Brain pericyte (primary cell): ENCODE measurements at regions not wholly inside any gene's neighbourhood (a gene's known extent, or its start where the extent isn't known, plus 50 kb on each side); places are given as distances from the start of the nearest gene placed in this dataset.
"Not testable (repeated sequence)": the region's sequence is repeated elsewhere in the genome, so short reads cannot be mapped to it uniquely, and the experiment has no call there.

Experiments
- DNase-seq: peaks from one replicate; pipeline ENCODE4 v3.0.0-alpha.2; 2012; ENCODE audit warnings: low read depth, low spot score

GRCh38 chr12:67900418-67900817 lies 88.8 kb upstream of the IFNG-AS1 start:
- not testable (repeated sequence) for DNase-seq

GRCh38 chr12:67909091-67909531 lies 80.1 kb upstream of the IFNG-AS1 start:
- no peak for DNase-seq

DNA sequence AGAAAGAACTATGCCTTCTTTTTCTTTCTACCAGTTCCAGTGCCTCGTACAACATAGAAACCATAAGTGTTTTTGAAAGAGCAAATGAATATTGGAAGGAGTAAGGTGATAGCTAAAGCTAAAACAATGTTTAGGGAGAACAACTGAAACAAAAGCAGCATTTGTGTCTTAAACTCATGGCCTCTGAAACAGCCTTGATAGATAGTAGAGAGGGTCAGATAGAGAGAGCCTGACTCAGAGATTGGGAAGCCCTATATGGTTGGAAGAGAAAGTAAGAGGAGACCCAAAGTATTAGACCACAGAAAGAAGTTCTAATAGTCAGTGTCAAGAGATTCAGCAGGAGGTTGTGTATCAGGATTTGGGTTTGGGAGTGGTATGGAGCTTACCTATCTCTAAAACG lies 79.6 kb upstream of the IFNG-AS1 start:
- DNase-seq = no peak

DNA sequence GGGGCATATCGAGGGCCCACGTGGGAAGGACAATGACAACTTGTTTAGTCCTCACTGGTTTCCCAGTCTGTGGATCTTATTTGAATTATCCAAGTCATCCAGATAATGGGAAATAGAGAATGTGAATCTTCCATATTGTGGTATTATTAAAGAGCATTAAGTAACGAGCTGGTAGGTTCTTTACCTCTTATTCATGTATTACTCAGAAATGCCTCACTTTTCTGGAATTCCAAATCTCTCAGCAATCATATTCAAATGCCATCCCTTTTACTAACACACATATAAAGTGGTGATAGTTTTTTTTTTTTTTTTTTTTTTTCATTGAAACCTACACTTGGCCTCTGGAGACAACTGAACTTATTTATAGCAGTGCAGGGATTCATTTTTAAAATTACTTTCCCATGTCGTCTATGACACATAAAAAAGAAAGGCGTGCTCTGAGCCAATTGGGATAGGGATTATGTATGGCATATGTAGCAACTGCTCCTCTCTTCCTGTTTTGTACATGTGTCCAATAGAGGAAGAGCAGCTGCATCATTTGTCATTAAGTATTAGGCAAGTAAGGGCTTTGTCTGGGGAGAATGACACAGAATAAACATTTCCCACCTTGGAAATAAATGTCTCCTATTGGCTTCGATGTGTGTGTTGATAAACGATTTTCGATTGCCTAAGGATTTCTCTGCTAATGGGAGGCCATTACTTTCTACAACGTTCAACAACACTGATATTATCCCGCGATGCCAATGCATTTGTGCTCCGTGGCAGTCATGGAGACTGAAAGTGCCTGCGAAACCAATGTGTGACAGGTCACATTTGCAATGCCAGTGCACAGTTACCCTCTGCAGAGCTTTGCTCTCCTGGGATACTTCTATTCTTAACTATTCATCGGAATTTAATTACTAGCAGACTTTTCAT lies 78.6 kb upstream of the IFNG-AS1 start:
- no peak for DNase-seq

GRCh38 chr12:67911275-67911600 lies 78.0 kb upstream of the IFNG-AS1 start:
- DNase-seq = no peak

DNA sequence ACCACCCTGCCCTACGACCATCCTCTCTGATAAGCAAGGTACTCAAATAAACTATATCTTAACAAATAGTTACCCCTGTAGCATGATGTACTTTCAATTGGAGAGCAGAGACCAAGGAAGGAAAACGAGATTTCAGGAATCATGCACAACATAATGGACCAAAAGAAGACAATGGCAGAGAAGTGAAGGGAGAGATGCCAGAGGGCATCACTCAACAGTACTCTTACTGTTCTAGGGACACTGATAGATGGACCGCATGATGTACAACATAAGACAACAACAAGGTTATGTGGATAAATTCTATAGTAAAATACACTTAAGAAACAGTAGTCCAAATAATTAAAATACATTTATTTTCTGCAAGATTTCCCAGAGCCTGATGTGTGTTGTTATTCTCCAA lies 77.5 kb upstream of the IFNG-AS1 start:
- DNase-seq = no peak

GRCh38 chr12:67915335-67915851 lies 73.9 kb upstream of the IFNG-AS1 start:
- no peak for DNase-seq

- DNase-seq = no peak
Observed at GRCh38 chr12:67916266-67916970, 72.8 kb upstream of the IFNG-AS1 start.

DNA sequence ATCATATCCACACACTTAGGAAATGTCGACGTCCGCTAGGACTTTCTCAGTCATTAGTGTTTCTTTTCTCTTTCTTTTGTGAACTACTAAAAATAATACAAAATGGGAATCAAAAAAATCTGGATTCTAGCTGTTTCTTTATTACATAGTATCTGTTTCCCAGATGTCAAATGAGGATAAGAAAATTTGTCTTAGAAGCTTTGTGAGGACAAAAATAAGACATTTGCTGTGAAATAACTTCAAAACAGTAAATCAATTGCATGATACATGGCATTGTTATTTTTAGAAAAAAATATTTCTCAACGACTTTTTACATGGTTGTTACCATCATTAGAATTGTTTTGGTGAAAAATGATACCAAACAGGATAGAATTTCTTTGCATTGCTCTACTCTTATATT lies 71.4 kb upstream of the IFNG-AS1 start:
- DNase-seq = no peak

DNA sequence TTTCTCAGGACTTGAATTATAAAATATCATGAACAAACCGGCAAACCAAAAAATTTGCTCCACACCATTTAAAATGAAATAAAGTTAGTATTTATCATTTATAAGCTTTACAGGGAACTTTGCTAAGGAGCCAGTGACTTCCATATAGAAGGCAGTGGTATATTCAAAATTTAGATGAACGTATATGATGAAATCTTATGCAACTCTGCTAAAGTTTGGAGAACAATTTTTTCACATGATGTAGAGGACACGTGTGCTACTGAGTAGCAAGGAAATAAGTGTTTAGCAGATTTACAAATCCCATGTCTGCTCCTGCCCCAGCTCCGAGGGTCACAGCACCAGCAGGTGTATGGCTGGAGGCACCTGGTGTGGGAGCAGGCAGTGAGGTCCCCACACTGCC lies 70.8 kb upstream of the IFNG-AS1 start:
- no peak for DNase-seq

DNA sequence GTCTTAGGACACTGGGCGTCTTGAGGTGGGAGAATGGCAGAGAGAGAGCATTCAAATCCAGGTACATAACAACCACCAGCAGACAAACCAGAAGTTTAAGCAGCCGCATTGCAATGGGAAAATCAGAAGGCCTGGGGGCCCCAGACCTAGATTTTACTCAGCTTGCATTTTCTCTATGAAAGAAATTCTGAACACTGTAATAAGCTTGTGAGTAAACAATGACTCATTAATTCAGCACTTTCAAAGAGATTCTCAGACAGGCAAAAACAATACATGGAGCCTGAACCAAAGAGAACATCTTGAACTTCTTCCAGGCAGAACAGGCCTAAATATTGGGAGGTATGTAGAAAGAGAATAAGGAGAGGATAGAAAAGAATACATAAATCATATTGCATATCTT lies 69.8 kb upstream of the IFNG-AS1 start:
- no peak for DNase-seq

GRCh38 chr12:67920413-67920812 lies 68.8 kb upstream of the IFNG-AS1 start:
- no peak for DNase-seq

DNA sequence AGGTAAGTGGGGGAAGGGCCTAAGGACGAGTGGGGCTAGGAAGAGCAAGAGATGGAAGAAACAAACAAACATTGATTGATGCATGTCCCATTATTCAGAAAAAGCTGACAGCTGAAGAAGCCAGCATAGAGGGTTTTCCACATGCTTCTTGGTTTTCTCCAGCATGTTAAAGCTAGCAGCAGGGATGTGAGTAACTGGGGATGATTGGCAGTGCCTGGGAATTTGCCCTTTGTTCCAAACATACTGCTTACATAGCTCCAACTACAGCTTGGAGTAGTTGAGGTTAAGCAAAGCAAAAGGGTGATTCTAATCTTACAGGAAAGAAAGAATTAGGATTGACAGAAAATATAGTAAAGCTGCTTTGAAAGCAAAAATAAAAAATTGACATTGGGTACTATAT lies 68.0 kb upstream of the IFNG-AS1 start:
- DNase-seq = no peak

DNA sequence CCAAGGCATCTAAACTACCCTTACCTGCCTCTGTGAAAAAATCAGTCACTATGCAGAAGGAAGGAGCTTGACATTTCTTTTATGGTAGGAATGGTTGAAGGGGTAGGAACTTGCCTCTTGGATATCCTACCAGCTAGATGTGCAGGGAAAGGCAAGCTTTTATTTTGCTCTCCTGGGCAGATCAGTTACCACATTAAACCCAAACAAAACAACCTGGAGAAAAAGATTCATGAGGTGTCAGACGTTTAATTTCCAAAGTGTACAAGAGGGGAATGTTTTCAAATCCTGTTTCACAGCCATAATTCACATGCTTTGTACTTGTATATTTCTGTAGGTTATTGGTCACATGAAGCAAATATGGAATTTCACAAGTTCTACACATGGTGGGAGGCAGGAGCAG lies 67.0 kb upstream of the IFNG-AS1 start:
- no peak for DNase-seq

DNA sequence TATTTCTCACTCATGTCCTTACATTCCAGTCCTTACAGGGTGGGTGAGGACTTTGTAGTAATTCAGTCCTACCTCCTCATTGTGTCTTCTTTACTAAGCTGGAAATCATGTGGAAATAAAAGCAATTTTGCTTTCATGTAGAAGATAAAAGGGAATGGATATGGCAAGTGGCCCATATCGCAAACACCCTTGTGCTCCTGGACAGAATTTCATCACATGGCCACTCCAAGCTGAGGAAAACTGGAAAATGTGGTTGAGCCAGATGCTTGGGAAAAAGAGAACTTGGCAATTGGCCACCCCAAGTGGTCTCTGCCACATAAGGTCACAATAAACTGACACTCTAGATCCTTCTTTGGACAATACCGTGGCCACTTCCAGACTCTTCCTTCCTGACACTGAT lies 64.2 kb upstream of the IFNG-AS1 start:
- no peak for DNase-seq

DNA sequence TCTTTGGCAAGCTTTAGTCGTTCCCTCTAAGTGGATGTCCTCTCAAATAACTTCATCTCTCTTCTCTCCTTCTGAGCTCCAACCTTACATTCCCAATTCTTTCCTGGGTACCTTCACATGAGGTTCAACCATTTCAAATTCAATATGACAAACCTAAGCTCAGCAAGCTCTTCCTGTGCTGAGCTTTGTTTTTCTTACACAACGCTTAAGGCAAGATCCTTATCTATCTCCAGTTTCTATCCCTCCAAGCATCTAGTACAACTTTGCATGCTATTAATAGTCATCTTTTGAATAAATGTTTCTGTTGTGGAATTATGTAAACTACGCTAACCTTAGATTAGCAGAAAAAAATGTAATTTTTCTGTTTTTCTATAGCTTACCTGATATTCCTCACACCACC lies 63.7 kb upstream of the IFNG-AS1 start:
- no peak for DNase-seq

- no peak for DNase-seq
Observed at GRCh38 chr12:67926063-67926462, 63.2 kb upstream of the IFNG-AS1 start.

GRCh38 chr12:67927324-67927723 lies 61.9 kb upstream of the IFNG-AS1 start:
- DNase-seq = no peak

DNA sequence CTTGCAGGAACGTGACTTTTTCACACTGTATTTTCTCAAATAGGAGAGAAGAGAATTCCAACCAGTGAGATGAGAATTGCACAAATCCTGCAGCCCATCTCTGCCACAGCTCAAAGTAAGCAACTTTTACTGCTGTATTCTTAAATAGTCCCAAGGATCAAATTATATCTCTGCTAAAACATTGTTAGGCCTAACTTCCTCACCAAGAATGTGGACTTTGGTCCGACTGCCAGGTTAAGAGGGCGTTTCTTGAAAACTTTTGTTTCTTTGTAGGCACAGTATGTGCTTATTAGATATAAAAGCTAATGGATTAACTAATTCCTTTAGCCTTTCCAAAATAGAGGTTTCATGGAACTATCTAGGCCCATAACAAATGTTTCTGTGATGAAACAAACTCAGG lies 61.4 kb upstream of the IFNG-AS1 start:
- DNase-seq = no peak

- DNase-seq = no peak
Observed at GRCh38 chr12:67928621-67929383, 60.4 kb upstream of the IFNG-AS1 start.

DNA sequence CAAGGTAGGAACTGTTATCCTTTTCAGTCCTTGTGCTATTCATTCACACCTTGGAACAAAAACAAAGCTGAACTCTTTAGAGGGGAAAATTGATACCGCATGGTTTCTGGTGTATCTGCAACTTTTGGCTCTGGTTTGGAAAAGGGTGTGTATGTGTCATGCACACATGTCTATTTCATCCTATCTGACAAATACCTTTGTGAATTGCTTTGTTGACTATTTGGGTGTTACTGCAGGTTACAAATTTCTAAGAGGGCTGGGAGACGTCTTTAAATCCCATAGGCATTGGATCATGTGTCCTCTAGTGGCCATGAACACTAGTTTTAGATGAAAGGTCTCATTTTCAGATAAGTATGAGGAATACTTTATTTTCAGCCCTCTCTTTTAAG lies 59.9 kb upstream of the IFNG-AS1 start:
- no peak for DNase-seq

GRCh38 chr12:67937822-67938221 lies 51.4 kb upstream of the IFNG-AS1 start:
- DNase-seq = no peak
